ENCODE measurements at regions not wholly inside any gene's neighbourhood (a gene's known extent, or its start where the extent isn't known, plus 50 kb on each side); places are given as distances from the start of the nearest gene placed in this dataset.

DNA sequence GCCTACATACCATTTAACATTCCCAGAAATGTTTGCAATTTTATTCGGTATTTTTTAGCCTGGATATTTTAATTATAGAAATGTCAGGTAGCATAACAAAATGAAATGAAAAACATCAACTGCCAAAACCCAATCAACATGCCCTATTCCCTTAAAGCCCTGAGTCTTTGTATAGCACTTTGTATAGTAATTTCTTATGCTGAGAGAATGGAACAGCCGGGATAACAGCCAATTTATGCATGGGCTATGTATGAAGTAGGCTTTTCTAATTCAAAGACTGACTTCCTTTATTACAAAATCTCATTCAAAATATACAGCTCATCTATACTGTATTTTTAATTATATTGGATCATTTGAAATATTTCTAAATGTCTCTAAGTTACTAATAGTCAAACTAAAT lies 513.0 kb upstream of the NAALADL2 start:
- ATAC-seq = no peak
- H3K9me3 ChIP-seq = no peaks in the 10 kb centered on the region
- H3K36me3 ChIP-seq = no peaks in the 10 kb centered on the region
- no peaks in the 10 kb centered on the region for H3K27me3 ChIP-seq (ENCODE audit: low read depth)
- intact Hi-C loops (cut with DNase I) = no loop called here
- no peak overlapping the region for H3K4me3 ChIP-seq
- DNase-seq = no peak
- H3K27ac ChIP-seq = no peak overlapping the region
- no peaks in the 10 kb centered on the region for H3K4me1 ChIP-seq
- TF ChIP-seq, protein P1, sequence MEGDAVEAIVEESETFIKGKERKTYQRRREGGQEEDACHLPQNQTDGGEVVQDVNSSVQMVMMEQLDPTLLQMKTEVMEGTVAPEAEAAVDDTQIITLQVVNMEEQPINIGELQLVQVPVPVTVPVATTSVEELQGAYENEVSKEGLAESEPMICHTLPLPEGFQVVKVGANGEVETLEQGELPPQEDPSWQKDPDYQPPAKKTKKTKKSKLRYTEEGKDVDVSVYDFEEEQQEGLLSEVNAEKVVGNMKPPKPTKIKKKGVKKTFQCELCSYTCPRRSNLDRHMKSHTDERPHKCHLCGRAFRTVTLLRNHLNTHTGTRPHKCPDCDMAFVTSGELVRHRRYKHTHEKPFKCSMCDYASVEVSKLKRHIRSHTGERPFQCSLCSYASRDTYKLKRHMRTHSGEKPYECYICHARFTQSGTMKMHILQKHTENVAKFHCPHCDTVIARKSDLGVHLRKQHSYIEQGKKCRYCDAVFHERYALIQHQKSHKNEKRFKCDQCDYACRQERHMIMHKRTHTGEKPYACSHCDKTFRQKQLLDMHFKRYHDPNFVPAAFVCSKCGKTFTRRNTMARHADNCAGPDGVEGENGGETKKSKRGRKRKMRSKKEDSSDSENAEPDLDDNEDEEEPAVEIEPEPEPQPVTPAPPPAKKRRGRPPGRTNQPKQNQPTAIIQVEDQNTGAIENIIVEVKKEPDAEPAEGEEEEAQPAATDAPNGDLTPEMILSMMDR (IDR thresholded peaks at IDR 0.05) = no peak

DNA sequence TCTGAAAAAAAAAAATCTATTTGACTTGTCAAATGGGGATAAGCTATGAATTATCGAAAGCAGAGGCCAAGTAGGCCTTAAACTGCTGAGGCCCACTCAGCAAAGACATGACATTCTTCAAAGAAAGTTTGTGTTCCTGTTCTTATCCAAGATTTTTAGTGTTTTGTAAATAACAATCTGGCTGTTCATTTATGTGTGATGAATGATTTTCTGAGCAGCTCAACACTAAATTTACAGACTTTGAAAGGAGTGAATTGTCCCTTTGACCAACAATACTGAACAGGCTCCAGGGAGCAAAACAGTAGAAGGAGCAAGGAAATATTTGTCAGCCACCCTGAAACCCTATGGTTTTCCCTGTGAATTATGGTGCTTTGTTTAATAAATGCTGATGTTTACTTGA lies 512.6 kb upstream of the NAALADL2 start:
- Histone ChIP-seq H3K4me3 (no peak overlapping the region), H3K4me1 (no peaks in the 10 kb centered on the region), H3K9me3 (no peaks in the 10 kb centered on the region), H3K36me3 (no peaks in the 10 kb centered on the region), H3K27ac (no peak overlapping the region), H3K27me3 (ENCODE audit: low read depth) (no peaks in the 10 kb centered on the region)
- ATAC-seq (no peak), DNase-seq (no peak)
- TF ChIP-seq, protein P1 (IDR thresholded peaks at IDR 0.05) = no peak
- intact Hi-C loops (cut with DNase I) = no loop called here

DNA sequence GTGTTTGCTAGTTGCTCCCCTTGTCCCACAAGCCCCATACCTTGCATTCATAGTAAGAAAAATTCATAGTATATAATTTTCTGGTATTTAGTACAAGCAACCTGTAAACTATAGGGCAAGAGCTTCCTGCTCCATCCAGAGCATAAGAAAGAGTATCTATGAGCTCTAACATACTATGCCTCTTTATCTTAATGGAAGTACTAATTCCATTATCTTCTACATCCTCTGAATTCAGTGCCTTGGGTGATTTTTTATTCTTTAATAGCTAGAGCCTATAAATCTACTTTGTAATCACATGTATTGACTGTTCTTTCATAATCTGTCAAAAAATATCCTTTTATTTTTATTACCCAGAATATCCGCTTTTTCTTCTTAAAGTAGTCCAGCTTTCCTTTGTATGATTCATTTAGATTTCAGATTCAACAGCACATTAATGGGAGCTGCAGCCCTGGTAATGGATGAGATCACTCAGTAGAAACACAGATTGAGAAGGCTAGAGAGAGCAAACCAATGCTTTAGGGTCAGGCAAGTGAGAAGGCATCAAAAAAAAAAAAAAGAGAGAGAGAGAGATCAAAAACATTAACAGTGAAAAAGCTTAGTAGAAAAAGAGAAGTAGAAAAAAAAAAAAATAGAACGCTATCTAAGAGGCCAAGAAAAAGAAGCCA lies 511.5 kb upstream of the NAALADL2 start:
- Histone ChIP-seq H3K9me3 (no peaks in the 10 kb centered on the region), H3K4me3 (no peak overlapping the region), H3K27ac (no peak overlapping the region), H3K36me3 (no peaks in the 10 kb centered on the region), H3K27me3 (ENCODE audit: low read depth) (no peaks in the 10 kb centered on the region), H3K4me1 (no peaks in the 10 kb centered on the region)
- TF ChIP-seq, protein P1 (IDR thresholded peaks at IDR 0.05) = no peak
- intact Hi-C loops (cut with DNase I) = no loop called here
- no peak for ATAC-seq
- DNase-seq = no peak

DNA sequence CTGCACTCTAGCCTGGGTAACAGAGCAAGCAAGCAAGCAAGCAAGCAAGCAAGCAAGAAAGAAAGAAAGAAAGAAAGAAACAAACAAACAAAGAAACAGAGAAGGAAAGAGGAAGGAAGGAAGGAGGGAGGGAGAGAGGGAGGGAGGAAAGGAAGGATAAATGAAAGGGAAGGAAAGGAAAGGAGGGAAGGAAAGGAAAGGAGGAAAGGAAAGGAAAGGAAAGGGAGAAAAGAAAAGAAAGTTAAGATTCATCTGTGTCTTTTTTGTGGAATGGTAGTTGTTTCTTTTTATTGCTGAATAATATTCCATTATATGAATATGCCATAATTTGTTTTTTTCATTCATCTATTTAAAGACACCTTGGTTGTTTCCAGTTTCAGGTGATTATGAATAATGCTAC lies 506.9 kb upstream of the NAALADL2 start:
- H3K27me3 ChIP-seq (ENCODE audit: low read depth) = no peaks in the 10 kb centered on the region
- intact Hi-C loops (cut with DNase I) = no loop called here
- H3K4me1 ChIP-seq = no peaks in the 10 kb centered on the region
- ATAC-seq (no peak), DNase-seq (no peak)
- no peaks in the 10 kb centered on the region for H3K9me3 ChIP-seq
- no peak overlapping the region for H3K4me3 ChIP-seq
- H3K36me3 ChIP-seq = no peaks in the 10 kb centered on the region
- H3K27ac ChIP-seq = no peak overlapping the region
- TF ChIP-seq, protein P1 (IDR thresholded peaks at IDR 0.05) = no peak

DNA sequence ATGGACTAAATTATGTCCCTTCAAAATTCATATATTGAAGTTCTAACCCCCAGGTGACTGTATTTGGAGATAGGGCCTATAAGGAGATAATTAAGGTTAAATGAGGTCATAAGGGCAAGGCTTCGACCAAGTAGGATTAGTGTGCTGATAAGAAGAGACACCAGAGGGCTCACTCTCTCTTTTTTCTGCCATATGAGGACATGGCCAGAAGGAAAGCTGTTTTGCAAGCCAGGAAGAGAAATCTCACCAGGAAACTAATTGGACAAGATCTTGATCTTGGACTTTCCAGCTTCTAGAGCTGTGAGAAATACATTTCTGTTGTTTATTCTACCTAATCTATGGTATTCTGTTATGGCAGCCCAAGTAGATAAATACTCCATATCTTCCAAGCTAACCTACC lies 503.6 kb upstream of the NAALADL2 start:
- DNase-seq (no peak), ATAC-seq (no peak)
- no peaks in the 10 kb centered on the region for H3K27me3 ChIP-seq (ENCODE audit: low read depth)
- no peaks in the 10 kb centered on the region for H3K9me3 ChIP-seq
- H3K36me3 ChIP-seq = no peaks in the 10 kb centered on the region
- H3K4me3 ChIP-seq = no peak overlapping the region
- no peak overlapping the region for H3K27ac ChIP-seq
- no peaks in the 10 kb centered on the region for H3K4me1 ChIP-seq
- TF ChIP-seq, protein P1 (IDR thresholded peaks at IDR 0.05) = no peak
- intact Hi-C loops (cut with DNase I) = no loop called here

Measured in lower lobe of right lung (tissue), 2 donors.